ENCODE measurements at regions not wholly inside any gene's neighbourhood (a gene's known extent, or its start where the extent isn't known, plus 50 kb on each side); places are given as distances from the start of the nearest gene placed in this dataset.

- Mint-ChIP-seq H3K36me3 (ENCODE audit: insufficient read depth, unreplicated experiment) (no peaks in the 10 kb centered on the region), H3K9me3 (ENCODE audit: unreplicated experiment) (no peaks in the 10 kb centered on the region), H3K4me3 (ENCODE audit: unreplicated experiment) (no peak overlapping the region), H3K27me3 (ENCODE audit: insufficient read depth, unreplicated experiment) (no peaks in the 10 kb centered on the region), H3K27ac (ENCODE audit: unreplicated experiment) (no peak overlapping the region), H3K4me1 (ENCODE audit: low read depth, unreplicated experiment) (no peaks in the 10 kb centered on the region)
- intact Hi-C loops (cut with micrococcal nuclease; ENCODE audit: unreplicated experiment): no loop called here
- H3K9me3 ChIP-seq: no peaks in the 10 kb centered on the region
- H3K4me1 ChIP-seq: no peaks in the 10 kb centered on the region
- H3K36me3 ChIP-seq (ENCODE audit: control insufficient read depth, insufficient read depth, low read length): no peaks in the 10 kb centered on the region
- CTCF ChIA-PET: no interaction called here
- DNase-seq: no peak
- POLR2A ChIA-PET: no interaction called here
- no peak overlapping the region for H3K4me3 ChIP-seq (ENCODE audit: low read depth, low read length)
- no TSS peak for BruUV-seq (replicated peaks)
- no peak for TF ChIP-seq CTCF (IDR thresholded peaks at IDR 0.05; ENCODE audit: insufficient read depth in 1 of 2, low read depth in 1 of 2, low read length in 1 of 2, severe bottlenecking in 1 of 2, unreplicated experiment in 1 of 2)
- H3K27me3 ChIP-seq (replicated peaks; ENCODE audit: control insufficient read depth, insufficient read depth, low read length): no peaks in the 10 kb centered on the region
These were observed 240.3 kb upstream of the TCF21 start for GRCh38 chr6:133648581-133648980.

- DNase-seq: no peak
- TF ChIP-seq CTCF (IDR thresholded peaks at IDR 0.05; ENCODE audit: insufficient read depth in 1 of 2, low read depth in 1 of 2, low read length in 1 of 2, severe bottlenecking in 1 of 2, unreplicated experiment in 1 of 2): no peak
- CTCF ChIA-PET: no interaction called here
- Histone ChIP-seq H3K36me3 (ENCODE audit: control insufficient read depth, insufficient read depth, low read length) (no peaks in the 10 kb centered on the region), H3K27me3 (replicated peaks; ENCODE audit: control insufficient read depth, insufficient read depth, low read length) (no peaks in the 10 kb centered on the region), H3K9me3 (no peaks in the 10 kb centered on the region), H3K4me1 (no peaks in the 10 kb centered on the region), H3K4me3 (ENCODE audit: low read depth, low read length) (no peak overlapping the region)
- POLR2A ChIA-PET: no interaction called here
- no peak overlapping the region for H3K27ac Mint-ChIP-seq (ENCODE audit: unreplicated experiment)
- H3K9me3 Mint-ChIP-seq (ENCODE audit: unreplicated experiment): no peaks in the 10 kb centered on the region
- no peaks in the 10 kb centered on the region for H3K36me3 Mint-ChIP-seq (ENCODE audit: insufficient read depth, unreplicated experiment)
- peaks cover 3% of the 10 kb centered on the region for H3K27me3 Mint-ChIP-seq (ENCODE audit: insufficient read depth, unreplicated experiment)
- H3K4me3 Mint-ChIP-seq (ENCODE audit: unreplicated experiment): no peak overlapping the region
- no TSS peak for BruUV-seq (replicated peaks)
- H3K4me1 Mint-ChIP-seq (ENCODE audit: low read depth, unreplicated experiment): no peaks in the 10 kb centered on the region
- intact Hi-C loops (cut with micrococcal nuclease; ENCODE audit: unreplicated experiment): no loop called here
These were observed 217.5 kb upstream of the TCF21 start for GRCh38 chr6:133671376-133671775.

- ChIA-PET POLR2A (no interaction called here), CTCF (no interaction called here)
- no peak overlapping the region for H3K4me3 Mint-ChIP-seq (ENCODE audit: unreplicated experiment)
- no peaks in the 10 kb centered on the region for H3K36me3 ChIP-seq (ENCODE audit: control insufficient read depth, insufficient read depth, low read length)
- no peaks in the 10 kb centered on the region for H3K9me3 Mint-ChIP-seq (ENCODE audit: unreplicated experiment)
- BruUV-seq (replicated peaks): no TSS peak
- no peak overlapping the region for H3K4me3 ChIP-seq (ENCODE audit: low read depth, low read length)
- no peaks in the 10 kb centered on the region for H3K27me3 ChIP-seq (replicated peaks; ENCODE audit: control insufficient read depth, insufficient read depth, low read length)
- no peak for DNase-seq
- H3K4me1 ChIP-seq: no peaks in the 10 kb centered on the region
- TF ChIP-seq CTCF (IDR thresholded peaks at IDR 0.05; ENCODE audit: insufficient read depth in 1 of 2, low read depth in 1 of 2, low read length in 1 of 2, severe bottlenecking in 1 of 2, unreplicated experiment in 1 of 2): no peak
- no peaks in the 10 kb centered on the region for H3K9me3 ChIP-seq
- no peaks in the 10 kb centered on the region for H3K36me3 Mint-ChIP-seq (ENCODE audit: insufficient read depth, unreplicated experiment)
- no peak overlapping the region for H3K27ac Mint-ChIP-seq (ENCODE audit: unreplicated experiment)
- intact Hi-C loops (cut with micrococcal nuclease; ENCODE audit: unreplicated experiment): no loop called here
- no peaks in the 10 kb centered on the region for H3K4me1 Mint-ChIP-seq (ENCODE audit: low read depth, unreplicated experiment)
- H3K27me3 Mint-ChIP-seq (ENCODE audit: insufficient read depth, unreplicated experiment): peaks cover 3% of the 10 kb centered on the region
These were observed 215.9 kb upstream of the TCF21 start for GRCh38 chr6:133673056-133673455.

Measured in Caco-2 (cell line).